Right lobe of liver (tissue), 4 donors: ENCODE measurements at regions not wholly inside any gene's neighbourhood (a gene's known extent, or its start where the extent isn't known, plus 50 kb on each side); places are given as distances from the start of the nearest gene placed in this dataset.

Source experiments
- CTCF ChIP-seq, 4 donors: fragments of 200-600 bp in 3 of 4; fragments of 450-650 bp in 1 of 4; IDR thresholded peaks; one replicate each; pipeline versions ENCODE4 v1.5.1 to v1.8.0; 2016 to 2022; ENCODE audit warnings: antibody characterized with exemption in 4 of 4, mild to moderate bottlenecking in 2 of 4
- POLR2A ChIP-seq: fragments of 450-650 bp; IDR thresholded peaks from one replicate; pipeline ENCODE4 v1.6.1; 2017; ENCODE audit warnings: antibody characterized with exemption, mild to moderate bottlenecking
- donor health status: DM: no; HTN: no; CAD: no.
- donor health status: DM: no; HTN: no; CAD: no.
- donor health status: DM: no; HTN: yes; CAD: no.

GRCh38 chr5:23402585-23402984 lies 104.8 kb upstream of the PRDM9 start:
- TF ChIP-seq POLR2A: no peak
- TF ChIP-seq CTCF (IDR thresholded peaks at IDR 0.05): no peak
